Thymus (tissue), 11 donors: ENCODE measurements at regions not wholly inside any gene's neighbourhood (a gene's known extent, or its start where the extent isn't known, plus 50 kb on each side); places are given as distances from the start of the nearest gene placed in this dataset.

ENCODE experiments used
- DNase-seq, 9 donors: peaks; one replicate each; pipeline ENCODE4 v3.0.0-alpha.2; 2013; ENCODE audit warnings: low spot score in 9 of 9, low read depth in 6 of 9, missing footprints in 1 of 9
- H3K27ac ChIP-seq, 2 donors: one replicate each; pipeline ENCODE4 v1.5.1; 2013; ENCODE audit warnings: control low read depth in 1 of 2, low read depth in 1 of 2, low read length in 1 of 2, mild to moderate bottlenecking in 1 of 2, moderate library complexity in 1 of 2
- H3K27me3 ChIP-seq, 2 donors: one replicate each; pipeline ENCODE4 v1.5.1; 2013; ENCODE audit warnings: low read length in 1 of 2; ENCODE audit not compliant: control insufficient read depth in 2 of 2, insufficient read depth in 1 of 2
- H3K36me3 ChIP-seq, 2 donors: one replicate each; pipeline ENCODE4 v1.5.1; 2013; ENCODE audit warnings: low read length in 1 of 2, mild to moderate bottlenecking in 1 of 2, moderate library complexity in 1 of 2; ENCODE audit not compliant: control insufficient read depth in 2 of 2, insufficient read depth in 2 of 2
- H3K4me1 ChIP-seq, 2 donors: one replicate each; pipeline ENCODE4 v1.5.1; 2013; ENCODE audit warnings: low read length in 2 of 2; ENCODE audit not compliant: control insufficient read depth in 2 of 2, insufficient read depth in 2 of 2
- H3K4me3 ChIP-seq, 2 donors: one replicate each; pipeline ENCODE4 v1.5.1; 2013; ENCODE audit warnings: low read length in 2 of 2, control low read depth in 1 of 2, mild to moderate bottlenecking in 1 of 2
- H3K9me3 ChIP-seq, 2 donors: one replicate each; pipeline ENCODE4 v1.5.1; 2013; ENCODE audit warnings: low read length in 1 of 2, mild to moderate bottlenecking in 1 of 2; ENCODE audit not compliant: control insufficient read depth in 2 of 2, insufficient read depth in 1 of 2
- WGBS: extraction: QIAGEN DNeasy Blood & Tissue Kit; methylation state at CpG from one replicate; pipeline ENCODE4 v1.1.7; 2013; 5-methylcytosine and 5-hydroxymethylcytosine counted together
- donor health status: healthy.

- Histone ChIP-seq H3K27me3 (no peaks in the 10 kb centered on the region), H3K27ac (no peak overlapping the region), H3K4me3 (no peak overlapping the region), H3K4me1 (no peaks in the 10 kb centered on the region), H3K9me3 (no peaks in the 10 kb centered on the region), H3K36me3 (no peaks in the 10 kb centered on the region)
- DNase-seq, result no peak
- WGBS, result 97% methylated on average over 1 of the region's 1 CpG
Observed at GRCh38 chr3:153734777-153735551, 386.2 kb upstream of the ARHGEF26 start.

- no peaks in the 10 kb centered on the region for H3K4me1 ChIP-seq
- DNase-seq, result no peak
- H3K4me3 ChIP-seq, result no peak overlapping the region
- no peak overlapping the region for H3K27ac ChIP-seq
- no peaks in the 10 kb centered on the region for H3K27me3 ChIP-seq
- no peaks in the 10 kb centered on the region for H3K9me3 ChIP-seq
- 83% methylated on average over 2 of the region's 2 CpGs for WGBS
- no peaks in the 10 kb centered on the region for H3K36me3 ChIP-seq
Observed at GRCh38 chr3:153740109-153740508, 381.1 kb upstream of the ARHGEF26 start.

GRCh38 chr3:153744889-153745288, 376.3 kb upstream of the ARHGEF26 start:
- Histone ChIP-seq H3K36me3 (no peaks in the 10 kb centered on the region), H3K9me3 (no peaks in the 10 kb centered on the region), H3K27ac (no peak overlapping the region), H3K4me1 (no peaks in the 10 kb centered on the region), H3K4me3 (no peak overlapping the region), H3K27me3 (no peaks in the 10 kb centered on the region)
- WGBS, result 80% methylated on average over 3 of the region's 3 CpGs
- no peak for DNase-seq

GRCh38 chr3:153746211-153746610, 375.0 kb upstream of the ARHGEF26 start:
- DNase-seq, result no peak
- Histone ChIP-seq H3K27ac (no peak overlapping the region), H3K36me3 (no peaks in the 10 kb centered on the region), H3K27me3 (no peaks in the 10 kb centered on the region), H3K4me3 (no peak overlapping the region), H3K9me3 (no peaks in the 10 kb centered on the region), H3K4me1 (no peaks in the 10 kb centered on the region)
- 95% methylated on average over 3 of the region's 3 CpGs for WGBS

- Histone ChIP-seq H3K4me3 (no peak overlapping the region), H3K36me3 (no peaks in the 10 kb centered on the region), H3K9me3 (no peaks in the 10 kb centered on the region), H3K4me1 (no peaks in the 10 kb centered on the region), H3K27me3 (no peaks in the 10 kb centered on the region), H3K27ac (no peak overlapping the region)
- DNase-seq, result no peak
- WGBS, result 90% methylated on average over 1 of the region's 1 CpG
Observed at GRCh38 chr3:153749070-153749610, 372.1 kb upstream of the ARHGEF26 start.

- Histone ChIP-seq H3K36me3 (no peaks in the 10 kb centered on the region), H3K27me3 (no peaks in the 10 kb centered on the region), H3K4me3 (no peak overlapping the region), H3K27ac (no peak overlapping the region), H3K4me1 (no peaks in the 10 kb centered on the region), H3K9me3 (no peaks in the 10 kb centered on the region)
- WGBS, result 88% methylated on average over 8 of the region's 8 CpGs
- DNase-seq, result no peak
Observed at GRCh38 chr3:153752405-153753027, 368.7 kb upstream of the ARHGEF26 start.

- H3K36me3 ChIP-seq, result no peaks in the 10 kb centered on the region
- no peak for DNase-seq
- no peak overlapping the region for H3K27ac ChIP-seq
- no peak overlapping the region for H3K4me3 ChIP-seq
- no peaks in the 10 kb centered on the region for H3K9me3 ChIP-seq
- WGBS, result 92% methylated on average over 2 of the region's 2 CpGs
- no peaks in the 10 kb centered on the region for H3K27me3 ChIP-seq
- H3K4me1 ChIP-seq, result no peaks in the 10 kb centered on the region
Observed at GRCh38 chr3:153753035-153753434, 368.2 kb upstream of the ARHGEF26 start.

- Histone ChIP-seq H3K4me1 (no peaks in the 10 kb centered on the region), H3K4me3 (no peak overlapping the region), H3K9me3 (no peaks in the 10 kb centered on the region), H3K36me3 (no peaks in the 10 kb centered on the region), H3K27me3 (no peaks in the 10 kb centered on the region), H3K27ac (no peak overlapping the region)
- no peak for DNase-seq
Observed at GRCh38 chr3:153756816-153757215, 364.4 kb upstream of the ARHGEF26 start.

GRCh38 chr3:153757839-153758238, 363.4 kb upstream of the ARHGEF26 start:
- Histone ChIP-seq H3K27me3 (no peaks in the 10 kb centered on the region), H3K36me3 (no peaks in the 10 kb centered on the region), H3K4me3 (no peak overlapping the region), H3K4me1 (no peaks in the 10 kb centered on the region), H3K9me3 (no peaks in the 10 kb centered on the region), H3K27ac (no peak overlapping the region)
- WGBS, result 97% methylated on average over 3 of the region's 3 CpGs
- DNase-seq, result no peak
